Daoy (cell line): ENCODE measurements at regions not wholly inside any gene's neighbourhood (a gene's known extent, or its start where the extent isn't known, plus 50 kb on each side); places are given as distances from the start of the nearest gene placed in this dataset.

Experiments used
- DNase-seq: peaks from one replicate; pipeline ENCODE4 v3.0.0-alpha.2; 2015; ENCODE audit warnings: low read depth

DNA sequence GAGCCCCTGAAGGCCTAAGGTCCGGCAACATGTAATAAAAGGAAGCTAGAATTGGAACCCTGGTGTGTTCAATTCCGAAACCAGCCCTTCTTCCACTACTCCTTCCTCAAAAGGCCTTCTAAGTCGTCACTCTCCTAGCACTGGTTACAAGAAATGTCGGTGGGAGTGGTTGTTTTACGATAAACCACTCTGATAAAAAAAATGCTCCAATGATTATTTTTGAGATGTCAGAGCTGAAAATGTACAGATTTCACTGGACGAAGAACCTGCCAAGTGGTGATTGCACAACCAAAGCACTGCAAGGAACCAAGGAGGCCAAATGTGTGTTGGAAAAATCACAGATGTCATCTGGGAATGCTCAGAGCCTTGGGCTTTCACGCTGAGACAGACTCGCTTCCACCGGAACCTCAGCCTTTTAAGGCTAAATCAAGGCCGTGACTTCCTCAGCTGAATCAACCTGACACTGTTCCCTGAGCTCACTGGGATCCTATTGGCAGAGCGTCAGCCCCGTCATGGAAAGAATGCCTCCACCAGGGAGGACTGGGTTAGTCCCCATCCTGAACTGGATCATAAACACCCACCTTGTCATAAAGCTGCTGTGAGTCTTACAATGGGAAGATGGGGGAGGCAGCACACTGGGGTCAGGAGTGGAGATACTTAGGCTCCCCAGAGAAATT is 108.1 kb upstream of the THBS1 start:
- no peak for DNase-seq

DNA sequence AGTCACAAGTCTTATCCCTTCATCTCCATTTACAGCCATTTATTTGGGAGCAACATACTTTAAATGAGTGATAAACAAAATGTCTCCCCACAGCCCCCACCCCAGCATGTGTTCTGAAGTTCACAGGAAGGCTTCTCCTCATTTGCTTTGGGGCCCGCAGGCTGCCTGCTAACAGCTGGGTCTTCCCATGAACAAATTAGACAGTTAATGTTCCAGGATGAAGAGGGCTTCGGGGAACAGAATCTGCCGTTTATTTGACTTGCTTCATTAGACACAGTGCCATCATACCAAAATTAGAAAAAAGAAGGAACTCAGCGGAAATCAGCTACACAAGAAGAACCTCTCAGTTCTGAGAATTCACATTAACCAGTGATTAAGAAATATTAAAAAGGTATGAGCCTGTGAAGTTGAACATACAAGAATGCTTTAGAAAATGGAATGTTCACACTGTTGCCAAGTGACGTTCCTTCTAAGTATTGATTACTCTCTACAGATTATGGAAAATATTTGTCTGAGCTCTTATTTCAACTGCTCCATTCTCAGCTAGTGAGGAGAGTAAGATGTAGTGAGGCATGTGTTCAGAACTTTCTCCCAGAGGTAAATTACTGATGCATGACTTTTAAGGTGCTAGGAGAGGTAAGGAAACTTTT is 107.5 kb upstream of the THBS1 start:
- DNase-seq: no peak

DNA sequence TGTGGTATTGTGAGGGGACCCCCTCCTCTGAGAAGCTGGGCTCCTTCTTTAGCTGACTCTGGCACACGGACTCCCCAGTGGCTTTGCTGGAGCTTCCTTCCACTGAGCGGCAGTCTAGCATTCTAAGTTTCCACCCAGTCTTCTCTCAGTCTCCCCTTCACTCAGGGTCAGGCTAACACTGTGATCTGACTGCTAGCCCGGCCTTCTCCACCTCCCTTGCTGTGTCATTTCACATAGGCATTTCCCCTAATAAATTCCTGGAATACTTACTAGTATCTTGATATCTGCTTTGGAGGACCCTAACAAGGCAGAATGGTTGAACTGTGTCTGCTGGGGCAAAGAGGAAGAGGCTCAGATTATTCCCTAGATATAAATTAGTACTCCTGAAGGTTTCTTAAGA is 106.2 kb upstream of the THBS1 start:
- no peak for DNase-seq

DNA sequence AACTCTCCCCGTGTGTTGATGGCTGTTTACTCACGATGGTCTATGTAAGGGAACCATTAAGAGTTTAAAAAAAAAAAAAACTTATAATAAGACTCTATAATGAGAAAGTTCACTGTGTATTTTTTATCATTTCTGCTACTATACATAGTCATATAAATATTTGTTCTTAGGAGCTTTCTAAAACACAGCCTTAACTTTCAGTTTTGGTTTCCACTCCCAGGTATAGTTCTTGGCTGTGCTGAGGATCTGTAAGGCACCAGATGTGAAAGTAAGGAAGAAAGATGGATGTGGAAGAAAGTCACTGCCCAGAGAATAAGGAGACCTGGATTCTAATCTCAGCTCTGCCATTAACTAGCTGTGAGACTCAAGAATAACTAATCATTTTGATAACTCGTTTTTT is 101.9 kb upstream of the THBS1 start:
- DNase-seq: no peak

DNA sequence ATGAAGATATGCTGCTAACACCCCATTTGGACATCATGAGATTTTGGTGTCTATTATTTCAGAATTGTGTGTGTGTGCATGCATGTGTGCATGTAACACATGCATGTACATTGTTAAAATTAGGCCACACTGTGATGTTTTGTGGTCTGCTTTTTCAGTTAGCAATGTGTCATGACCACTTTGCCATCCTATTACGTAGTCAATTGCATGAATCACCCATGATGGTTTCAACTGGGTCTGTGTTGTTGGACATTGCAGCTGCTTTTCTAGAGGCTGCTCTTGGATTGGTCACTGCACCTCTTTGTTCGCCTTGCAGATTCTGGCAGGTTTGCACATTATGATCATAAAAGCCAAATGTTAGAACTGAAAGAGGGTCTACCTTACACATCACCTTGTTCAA is 101.0 kb upstream of the THBS1 start:
- DNase-seq: peak; percentile 23

DNA sequence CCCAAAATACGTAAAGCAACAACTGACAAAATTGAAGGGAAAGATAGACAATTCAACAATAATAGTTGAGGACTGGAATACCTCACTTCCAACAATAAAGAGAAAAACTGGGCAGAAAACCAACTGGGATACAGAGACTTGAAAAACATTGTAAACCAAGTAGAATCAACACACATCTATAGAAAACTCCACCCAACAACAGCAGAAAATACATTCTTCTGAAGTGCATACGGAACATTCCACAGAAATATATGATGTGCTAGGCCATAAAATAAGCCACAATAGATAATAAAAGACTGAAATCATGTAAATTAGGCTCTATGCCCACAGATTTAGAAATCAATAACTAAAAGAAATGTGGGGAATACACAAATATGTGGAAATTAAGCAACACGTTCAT is 98.4 kb upstream of the THBS1 start:
- no peak for DNase-seq

DNA sequence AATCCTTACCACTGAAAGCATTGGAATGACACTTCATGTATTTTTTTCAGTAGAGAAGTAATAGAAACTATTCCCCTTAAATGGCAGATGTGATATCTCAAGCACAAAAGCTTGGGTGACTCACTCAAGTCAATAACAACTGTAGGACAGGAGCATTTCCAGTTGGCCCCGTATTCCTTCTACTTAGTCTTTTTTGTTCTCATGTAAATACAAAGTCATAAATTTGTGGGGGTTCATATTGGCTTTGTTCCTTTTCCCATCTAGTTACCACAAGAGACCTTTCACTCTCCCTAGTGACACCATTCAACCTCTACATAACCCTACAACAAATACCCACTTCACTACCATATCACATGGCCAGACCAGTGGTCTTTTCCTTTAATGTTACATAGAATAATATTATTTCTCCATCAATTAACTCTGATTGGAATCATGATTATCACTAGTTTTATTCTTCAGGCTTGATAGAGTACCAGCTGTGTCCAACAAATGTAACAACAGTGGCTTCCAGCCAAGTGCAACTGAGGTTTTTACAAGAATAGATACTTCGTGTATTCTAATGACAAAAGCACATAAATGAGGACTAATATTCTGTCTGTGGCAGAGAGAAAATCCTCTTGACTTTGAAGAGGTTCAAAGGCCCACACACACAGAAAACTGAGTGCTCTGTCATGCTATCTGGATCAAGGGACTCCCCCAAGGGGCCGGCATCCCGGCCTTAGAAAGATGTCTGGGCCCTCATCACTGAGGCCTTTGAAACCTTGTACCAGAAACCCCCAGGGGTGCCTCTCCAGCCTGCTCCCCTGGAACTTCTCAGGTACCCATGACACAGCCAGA is 94.0 kb upstream of the THBS1 start:
- DNase-seq: no peak

DNA sequence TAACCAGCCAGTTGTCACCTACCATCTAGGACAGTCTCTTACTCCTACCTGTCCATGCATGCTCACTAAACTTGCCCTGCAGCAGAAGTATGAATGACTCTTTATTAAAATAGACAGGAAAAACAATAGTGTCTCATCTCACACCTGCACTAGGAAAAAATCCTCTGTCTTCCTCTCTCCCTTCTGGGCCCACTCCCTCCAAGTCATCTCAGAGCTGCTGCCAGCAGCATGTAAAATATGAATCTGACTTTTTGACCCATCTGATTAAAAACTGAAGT is 93.5 kb upstream of the THBS1 start:
- no peak for DNase-seq

DNA sequence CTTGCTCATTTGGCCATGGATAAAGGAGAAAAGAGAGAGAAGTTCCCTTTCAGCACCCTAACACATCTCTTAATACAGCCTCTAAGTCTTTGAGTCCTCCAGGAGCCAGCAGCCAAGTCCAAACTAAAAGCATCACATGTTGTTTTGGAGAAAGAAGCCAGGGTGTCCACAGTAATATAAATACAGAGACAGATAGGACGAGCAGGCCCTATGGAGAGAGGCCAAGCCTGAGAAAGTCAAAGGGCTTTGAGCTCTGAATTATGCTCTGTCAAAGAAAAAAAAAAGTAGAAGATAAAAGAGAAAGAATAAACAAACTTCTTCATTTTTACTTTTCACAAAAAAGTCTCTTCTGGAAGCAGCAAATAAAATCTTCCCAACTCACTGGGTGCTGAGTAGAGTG is 92.4 kb upstream of the THBS1 start:
- no peak for DNase-seq

DNA sequence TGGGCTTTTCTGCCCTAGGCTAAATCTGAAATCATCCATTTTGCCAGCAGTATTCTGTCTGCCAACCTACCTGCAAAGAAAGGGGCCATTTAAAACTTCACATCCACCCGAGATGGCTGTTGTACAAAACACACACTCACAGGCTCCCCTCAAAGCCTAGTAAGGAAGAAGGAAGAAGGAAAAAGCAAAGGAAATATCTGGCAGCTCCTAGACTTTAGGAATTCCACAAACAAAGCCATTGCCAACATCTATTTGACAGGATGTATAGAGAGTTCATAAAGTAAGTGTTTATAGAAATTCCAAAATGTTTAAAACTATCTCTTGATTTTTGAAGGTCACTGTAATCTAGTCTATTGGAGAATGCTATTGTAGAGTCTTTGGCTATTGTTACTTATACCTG is 91.9 kb upstream of the THBS1 start:
- DNase-seq: no peak

DNA sequence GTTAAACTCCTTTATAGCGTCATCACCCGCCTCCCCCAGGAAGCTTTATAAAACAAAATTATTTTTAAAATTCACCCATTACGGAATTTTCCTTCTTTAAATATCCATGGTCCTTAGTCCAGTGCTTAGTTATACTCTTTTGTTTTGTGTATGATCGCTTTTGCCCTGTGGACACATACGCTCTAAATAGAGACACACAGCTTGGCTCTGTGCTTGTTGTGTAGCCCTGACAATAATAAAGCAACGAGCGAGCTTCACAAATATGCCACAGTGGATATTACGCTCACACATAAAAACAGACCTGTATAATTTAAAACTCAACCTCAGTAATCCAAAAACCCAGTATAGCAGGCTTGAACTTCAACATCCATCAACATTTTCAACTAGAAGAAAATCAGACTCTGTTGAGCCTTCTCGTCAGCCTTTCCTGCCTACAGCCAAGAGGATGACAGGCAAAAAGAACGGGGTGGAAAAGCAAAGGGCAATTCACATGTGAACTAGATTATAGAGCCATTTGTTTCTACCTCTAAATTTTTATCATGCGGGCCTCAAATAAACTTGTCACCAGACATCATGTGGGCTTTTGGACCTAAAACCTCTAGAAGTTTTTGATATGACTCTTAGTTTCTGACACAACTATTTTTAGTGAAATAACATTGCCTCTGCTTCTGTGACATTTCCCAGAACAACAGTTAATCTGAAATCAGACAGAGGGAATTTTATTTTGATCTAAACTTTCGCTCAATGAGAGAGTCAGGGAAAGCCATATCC is 89.6 kb upstream of the THBS1 start:
- no peak for DNase-seq

DNA sequence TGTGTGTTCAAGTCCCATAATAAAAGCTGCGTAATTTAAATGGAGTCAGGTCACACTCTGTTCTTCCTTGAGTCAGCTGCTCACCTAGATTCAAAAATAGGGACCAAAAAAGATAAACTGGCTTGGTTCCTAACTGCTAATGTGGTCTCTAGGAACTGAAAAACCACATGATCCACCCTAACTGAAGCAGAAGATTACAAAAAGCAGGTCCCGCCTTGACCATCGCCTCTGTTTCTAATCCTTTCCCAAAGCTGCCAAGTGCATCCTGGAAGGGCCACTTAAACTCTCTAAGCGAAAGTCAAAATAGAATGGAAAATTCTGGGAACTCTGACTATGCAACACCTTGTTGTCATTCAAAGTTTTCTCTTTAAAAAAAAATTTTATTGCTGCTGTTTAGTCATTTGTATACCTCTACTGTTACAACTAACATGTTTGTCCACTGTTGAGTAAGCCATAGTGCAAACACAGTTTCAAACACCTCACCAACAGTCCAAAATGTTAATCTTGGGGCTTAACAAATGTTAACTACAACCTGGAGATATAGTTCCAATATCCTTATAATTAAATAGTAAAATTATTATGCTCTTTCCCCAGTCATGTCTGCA is 88.9 kb upstream of the THBS1 start:
- no peak for DNase-seq

DNA sequence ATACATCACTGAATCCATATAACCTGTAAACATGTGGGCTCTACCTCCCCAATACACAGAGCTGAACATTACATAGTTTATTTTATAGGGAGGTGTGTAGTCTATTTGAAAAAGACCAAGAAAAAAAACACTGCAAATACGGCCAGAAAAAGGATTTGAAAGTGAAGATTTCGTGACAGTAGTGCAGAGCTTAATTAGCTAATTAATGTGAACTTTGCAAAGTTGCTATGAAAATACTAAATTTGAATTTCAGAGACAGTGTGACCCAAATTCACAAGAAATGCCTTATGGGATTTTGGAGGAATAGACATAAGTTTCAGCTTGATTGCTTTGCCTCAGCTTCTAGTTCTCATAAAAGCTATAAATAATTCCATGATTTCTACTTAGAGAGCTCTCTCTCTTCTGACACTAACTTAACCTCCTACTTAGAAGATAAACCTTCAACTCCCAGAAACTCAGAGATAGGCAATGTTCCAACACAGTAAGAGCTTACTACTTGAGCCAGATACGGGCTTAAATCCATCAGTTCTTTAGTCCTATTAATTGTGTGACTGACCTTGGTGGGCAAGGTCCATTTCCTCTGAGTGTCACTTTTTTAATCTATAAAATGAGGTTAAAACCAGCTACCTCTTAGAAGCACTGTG is 87.3 kb upstream of the THBS1 start:
- no peak for DNase-seq

DNA sequence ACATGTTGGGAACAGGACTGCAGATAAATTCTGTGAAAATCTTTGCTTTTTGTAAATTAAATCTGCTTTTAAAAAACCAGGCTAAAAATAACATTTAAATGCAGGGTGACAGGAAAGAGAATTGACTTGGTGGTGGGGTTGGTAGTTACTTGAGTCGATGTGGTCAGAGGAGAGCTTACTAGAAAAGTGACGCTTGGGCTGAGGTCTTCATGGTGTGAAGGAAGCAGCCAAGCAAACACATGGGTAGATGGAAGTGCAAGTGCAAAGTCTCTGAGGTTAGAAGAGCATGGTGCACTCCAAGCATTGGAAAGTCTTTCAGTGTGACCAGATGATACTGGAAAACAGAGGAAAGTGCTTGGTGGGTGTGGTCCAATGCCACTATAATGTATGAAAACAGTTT is 86.4 kb upstream of the THBS1 start:
- no peak for DNase-seq

DNA sequence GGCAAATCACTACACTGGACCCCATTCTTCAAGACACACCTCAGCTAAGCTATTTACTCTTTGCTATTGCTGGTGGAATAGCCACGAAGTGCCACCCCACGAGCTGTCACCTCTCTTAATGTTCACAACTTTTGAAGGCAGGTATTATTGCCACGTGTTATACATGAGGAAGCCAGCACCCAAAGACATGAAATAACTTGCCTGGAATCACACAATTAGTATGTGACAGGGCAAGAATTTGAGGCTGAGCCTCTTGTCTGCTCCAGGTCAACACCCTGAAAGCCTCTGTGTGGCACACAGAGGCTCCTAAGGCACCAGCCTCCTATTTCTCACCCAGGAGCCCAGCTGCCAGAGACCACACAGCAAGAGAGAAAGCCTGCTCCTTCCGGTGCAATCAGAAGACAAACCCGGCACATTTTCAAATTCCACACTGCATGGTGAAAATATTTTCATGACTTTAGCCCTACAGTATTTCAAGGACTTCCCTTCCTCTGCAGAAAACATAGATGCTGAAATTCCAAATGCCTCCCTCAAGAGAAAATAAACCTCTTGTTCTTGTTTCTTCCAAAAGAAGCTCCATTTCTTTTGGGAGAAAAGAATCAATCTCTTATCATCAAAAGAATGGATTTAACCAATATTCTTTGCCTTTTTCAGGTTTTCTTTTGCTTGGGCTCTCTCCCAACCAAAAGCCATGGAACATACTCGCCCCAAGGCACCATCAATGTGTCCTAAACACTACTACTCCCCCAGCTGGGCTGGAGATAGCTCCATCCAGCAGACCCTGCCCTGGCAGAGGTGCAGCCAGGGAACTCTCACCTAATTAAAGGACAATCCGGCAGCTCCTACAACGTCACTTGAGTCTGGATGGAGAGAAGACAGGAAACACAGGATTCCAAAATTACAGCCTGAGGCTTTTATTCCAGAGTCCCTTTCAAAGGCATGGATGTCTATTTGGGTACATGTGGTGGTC is 84.7 kb upstream of the THBS1 start:
- DNase-seq: no peak

DNA sequence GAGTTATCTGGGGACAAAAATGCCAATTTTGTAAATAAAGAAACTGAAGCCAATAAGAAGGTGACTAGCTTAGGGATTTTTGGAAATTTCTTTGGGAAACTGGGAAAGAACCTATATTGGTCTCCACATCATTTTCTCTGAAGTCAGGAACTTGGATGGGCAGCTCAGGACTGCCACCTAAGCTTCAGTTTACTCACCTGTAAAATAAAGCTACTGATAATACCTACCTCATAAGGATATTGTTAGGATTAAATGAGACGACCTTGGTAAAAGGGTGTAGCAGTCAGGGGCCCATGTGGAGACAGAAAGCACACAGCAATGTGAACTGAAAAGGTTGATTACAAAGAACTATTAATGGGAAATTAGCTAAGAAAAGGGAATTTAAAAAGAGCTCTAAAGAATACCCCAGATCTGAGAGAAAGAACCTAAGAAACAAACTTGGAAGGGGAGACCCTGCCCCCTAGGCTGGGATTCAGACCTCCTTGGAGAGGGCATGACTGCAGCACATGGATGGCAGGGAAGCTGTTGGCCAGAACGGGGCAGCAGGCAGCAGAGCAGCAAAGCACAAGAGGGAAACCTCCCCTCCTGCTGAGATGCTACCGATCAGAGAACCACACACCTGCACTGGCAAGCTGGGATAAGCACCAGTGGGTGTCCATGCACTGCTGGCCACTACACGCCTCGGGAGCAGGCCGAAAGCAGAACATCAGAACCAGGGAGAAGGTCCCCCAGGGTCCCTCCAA is 83.7 kb upstream of the THBS1 start:
- DNase-seq: no peak

DNA sequence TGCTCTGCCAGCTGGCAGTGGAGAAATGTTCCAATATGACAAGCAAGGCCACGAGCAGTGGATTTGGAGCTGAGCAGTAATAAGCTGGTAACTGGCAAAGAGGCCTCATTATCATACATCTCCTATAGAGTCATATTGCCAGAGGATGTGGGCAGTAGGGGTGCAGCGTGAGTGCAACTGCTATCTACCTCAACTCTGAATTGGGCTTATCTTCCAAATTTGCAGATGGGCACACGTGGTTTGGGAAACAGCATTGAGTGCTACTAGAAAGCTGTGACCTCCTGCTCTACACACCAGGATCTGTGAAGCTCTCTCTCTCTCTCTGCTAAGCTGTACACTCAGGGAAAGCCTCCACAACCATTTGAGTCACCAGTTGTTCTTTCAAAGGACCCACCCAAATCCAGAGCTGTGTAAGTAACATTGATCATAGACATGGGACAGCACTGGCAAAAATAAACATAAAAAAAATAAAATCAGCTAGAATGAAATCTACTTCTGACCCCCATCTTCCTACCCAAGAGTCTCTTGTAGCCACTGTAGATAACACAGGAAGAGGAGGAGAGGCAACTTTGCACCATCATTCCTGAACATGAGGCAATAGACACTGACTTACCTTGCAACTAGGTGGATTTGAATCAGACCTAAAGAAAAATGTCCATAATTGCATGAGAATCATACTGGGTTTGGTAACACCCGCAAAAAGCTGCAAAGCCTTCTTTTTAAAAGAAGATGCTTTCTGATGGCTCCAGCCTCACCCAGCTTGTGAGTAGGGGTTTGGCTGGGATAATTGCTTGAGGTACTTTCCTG is 82.9 kb upstream of the THBS1 start:
- DNase-seq: no peak

DNA sequence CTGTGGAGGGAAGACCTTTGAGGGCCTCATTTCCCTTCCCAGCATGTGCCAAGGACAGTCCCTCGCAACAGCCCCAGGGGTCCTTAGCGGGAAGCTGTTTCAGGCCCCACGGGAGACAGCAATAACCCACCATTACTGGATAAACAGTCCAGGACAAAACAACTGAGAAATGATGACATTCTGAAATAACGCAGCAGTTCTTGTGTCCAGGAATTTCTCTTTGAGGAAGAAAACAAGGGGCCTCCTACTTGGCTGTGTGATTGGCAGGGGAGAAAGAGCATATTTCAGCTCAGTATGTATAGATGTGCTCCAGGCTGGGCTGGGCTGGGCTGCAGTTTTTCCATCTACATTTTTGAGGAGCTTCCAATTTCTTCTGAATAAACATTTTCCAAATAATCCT is 82.2 kb upstream of the THBS1 start:
- no peak for DNase-seq

DNA sequence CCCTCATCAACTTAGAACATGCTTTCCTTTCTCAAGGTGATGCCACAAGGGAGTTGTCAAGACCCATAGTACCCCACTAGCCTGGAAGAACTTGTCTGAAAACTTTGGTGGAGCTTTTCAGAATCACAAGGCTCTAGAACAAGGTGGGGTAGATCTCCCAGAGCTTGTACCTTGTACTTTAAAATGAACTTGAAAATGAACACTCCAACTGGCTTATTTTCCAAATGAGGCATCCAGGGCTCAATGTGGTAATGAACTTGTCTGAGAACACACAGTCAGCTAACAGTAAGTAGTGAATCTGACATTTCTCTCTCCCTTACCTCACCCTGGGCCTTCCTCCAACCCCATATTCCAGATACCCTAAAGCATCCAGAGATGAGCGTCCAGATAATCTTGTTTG is 81.8 kb upstream of the THBS1 start:
- no peak for DNase-seq
